ENCODE measurements at regions not wholly inside any gene's neighbourhood (a gene's known extent, or its start where the extent isn't known, plus 50 kb on each side); places are given as distances from the start of the nearest gene placed in this dataset.

- no peaks in the 10 kb centered on the region for H3K36me3 ChIP-seq (ENCODE audit: control insufficient read depth in 2 of 4, insufficient read depth in 4 of 4, low read length in 3 of 4)
- H3K14ac ChIP-seq (ENCODE audit: insufficient read length) = no peak overlapping the region
- no peak overlapping the region for H3K27ac ChIP-seq (ENCODE audit: low read depth, low read length)
- no peaks in the 10 kb centered on the region for H3K27me3 ChIP-seq (replicated peaks in 1 of 4; ENCODE audit: control insufficient read depth in 3 of 4, extremely low read depth in 1 of 4, insufficient read depth in 3 of 4, low read length in 3 of 4)
- H3K56ac ChIP-seq (replicated peaks; ENCODE audit: insufficient read length, low read depth, low read length) = no peak overlapping the region
- H3K79me1 ChIP-seq (ENCODE audit: low read depth, low read length) = no peaks in the 10 kb centered on the region
- H3K18ac ChIP-seq (ENCODE audit: extremely low read depth, low read length) = no peak overlapping the region
- no peak overlapping the region for H3K9ac ChIP-seq (replicated peaks in 1 of 4; ENCODE audit: extremely low read depth in 1 of 4, low read depth in 3 of 4, low read length in 3 of 4)
- WGBS, 2 experiments (ENCODE audit: extremely low coverage in 1 of 2, insufficient coverage in 1 of 2, insufficient read length in 1 of 2, insufficient replicate concordance in 2 of 2, low coverage in 1 of 2, low lambda C conversion rate in 2 of 2, missing lambda C conversion rate in 1 of 2) = 82% methylated on average over 4 of the region's 4 CpGs; no CpG with 5 or more reads in 1 of the 2 experiments
- no peak overlapping the region for H3K4me3 ChIP-seq (ENCODE audit: extremely low read depth in 1 of 4, insufficient read depth in 2 of 4, low read depth in 3 of 4, low read length in 4 of 4)
- no peak overlapping the region for H2AK5ac ChIP-seq (ENCODE audit: low read depth, low read length)
- H2BK12ac ChIP-seq (ENCODE audit: low read depth, low read length) = no peak overlapping the region
- no peak overlapping the region for H2BK5ac ChIP-seq (ENCODE audit: low read depth, low read length)
- no peak overlapping the region for H4K8ac ChIP-seq (ENCODE audit: extremely low read depth, insufficient read depth, low read length)
- no peaks in the 10 kb centered on the region for H3K9me3 ChIP-seq (ENCODE audit: insufficient read depth in 2 of 2, low read depth in 1 of 2, low read length in 1 of 2)
- H3K4me2 ChIP-seq (ENCODE audit: insufficient read depth in 1 of 2, low read depth in 2 of 2, low read length in 2 of 2) = no peak overlapping the region
- no peak overlapping the region for H4K5ac ChIP-seq (ENCODE audit: insufficient read length, low read depth, low read length)
- no peak for FAIRE-seq
- H3K23ac ChIP-seq (ENCODE audit: insufficient read length) = no peak overlapping the region
- no peaks in the 10 kb centered on the region for H3K79me2 ChIP-seq (ENCODE audit: control insufficient read depth in 1 of 2, insufficient read depth in 2 of 2, low read length in 2 of 2)
- no peak for DNase-seq (ENCODE audit: low read depth in 1 of 2, low spot score in 2 of 2)
- no peak overlapping the region for H2BK15ac ChIP-seq (ENCODE audit: low read length)
- H3K4ac ChIP-seq (replicated peaks; ENCODE audit: insufficient read length, low read depth, low read length) = no peak overlapping the region
- no peaks in the 10 kb centered on the region for H3K23me2 ChIP-seq (ENCODE audit: low read depth, low read length)
- ChIA-PET CTCF (ENCODE audit: partially characterized antibody) (interaction anchor here (1.1 to 1.7 kb wide), 4 partner anchors 12 to 74 kb away, joined by 3 to 9 read pairs (median 6); no protein-coding TSS in a partner anchor), POLR2A (ENCODE audit: partially characterized antibody) (no interaction called here)
- H2BK20ac ChIP-seq (ENCODE audit: low read length) = no peak overlapping the region
- peaks cover 0 to 7% (median 3%) of the 10 kb centered on the region in 4 experiments; a peak in 2 of 7 replicates for H3K4me1 ChIP-seq (replicated peaks in 1 of 4; ENCODE audit: control insufficient read depth in 3 of 4, insufficient read depth in 4 of 4, low read length in 3 of 4)
- H2AFZ ChIP-seq (ENCODE audit: low read length) = no peak overlapping the region
- no peak overlapping the region for H4K91ac ChIP-seq (replicated peaks; ENCODE audit: insufficient read length, low read length)
- H2BK120ac ChIP-seq (replicated peaks; ENCODE audit: low read depth, low read length) = no peak overlapping the region
- H4K20me1 ChIP-seq (replicated peaks in 1 of 2; ENCODE audit: control insufficient read depth in 1 of 2, insufficient read depth in 2 of 2, low read length in 2 of 2) = no peaks in the 10 kb centered on the region
- TF ChIP-seq E2F6 (IDR thresholded peaks at IDR 0.05) (no peak), CEBPB (IDR thresholded peaks at IDR 0.05; ENCODE audit: low read depth, low read length) (no peak), SRF (IDR thresholded peaks at IDR 0.05; ENCODE audit: low read depth, low read length) (no peak), TEAD4 (IDR thresholded peaks at IDR 0.05; ENCODE audit: low read depth, low read length) (no peak), KDM4A (IDR thresholded peaks at IDR 0.05; ENCODE audit: low read depth, low read length, severe bottlenecking) (no peak), MAX (IDR thresholded peaks at IDR 0.05) (no peak), SIN3A (conservative IDR thresholded peaks at IDR 0.05 in 1 of 2, IDR thresholded peaks at IDR 0.05 in 1 of 2; ENCODE audit: low read depth in 1 of 2, low read length in 2 of 2) (no peak), EZH2 (IDR thresholded peaks at IDR 0.05; ENCODE audit: low read depth, low read length, severe bottlenecking) (no peak), SP1 (IDR thresholded peaks at IDR 0.05; ENCODE audit: low read depth, low read length) (no peak), ATF3 (IDR thresholded peaks at IDR 0.05; ENCODE audit: insufficient read depth, low read depth, low read length) (no peak), GABPA (IDR thresholded peaks at IDR 0.05; ENCODE audit: borderline replicate concordance, insufficient read depth, low read length) (no peak), MAFK (IDR thresholded peaks at IDR 0.05; ENCODE audit: low read depth, low read length) (no peak), TCF12 (IDR thresholded peaks at IDR 0.05; ENCODE audit: low read depth, low read length) (no peak), SP4 (IDR thresholded peaks at IDR 0.05; ENCODE audit: low read length) (no peak)
Measured at GRCh38 chr3:102747611-102748010, 312.8 kb downstream of the ZPLD1 start.
